Activated T-cell treated with anti-CD3 and anti-CD28 coated beads, Interleukin-2, amount 50 U/mL, for 72 hours (primary cell): ENCODE measurements at regions not wholly inside any gene's neighbourhood (a gene's known extent, or its start where the extent isn't known, plus 50 kb on each side); places are given as distances from the start of the nearest gene placed in this dataset.

ENCODE experiments used
- ATAC-seq, 2 donors: fragments of 150-1000 bp; cut with Tn5 transposase; replicated peaks in 1 of 2; 2 replicates each; pipeline ENCODE4 v1.10.0; 2021; ENCODE audit warnings: moderate library complexity in 2 of 2, mild to moderate bottlenecking in 1 of 2
- DNase-seq, 2 donors: peaks; one replicate each; pipeline ENCODE4 v3.0.0; 2021 to 2022; ENCODE audit warnings: mixed read lengths in 1 of 2
- H3K27ac Mint-ChIP-seq: one replicate; pipeline ENCODE4 v1.8.0; 2022; ENCODE audit warnings: mild to moderate bottlenecking, moderate library complexity, mixed read lengths
- H3K27me3 Mint-ChIP-seq: one replicate; pipeline ENCODE4 v1.8.0; 2022; ENCODE audit warnings: low read depth, mixed read lengths
- H3K36me3 Mint-ChIP-seq, 2 donors: one replicate each; pipeline ENCODE4 v1.8.0; 2022; ENCODE audit warnings: mixed read lengths in 2 of 2, mild to moderate bottlenecking in 1 of 2; ENCODE audit not compliant: insufficient read depth in 2 of 2
- H3K4me1 Mint-ChIP-seq: one replicate; pipeline ENCODE4 v1.8.0; 2022; ENCODE audit warnings: low read depth, mixed read lengths
- H3K4me3 Mint-ChIP-seq, 2 donors: one replicate each; pipeline ENCODE4 v1.8.0; 2022; ENCODE audit warnings: mild to moderate bottlenecking in 2 of 2, mixed read lengths in 2 of 2, moderate library complexity in 2 of 2
- H3K9me3 Mint-ChIP-seq, 2 donors: one replicate each; pipeline ENCODE4 v1.8.0; 2022; ENCODE audit warnings: mixed read lengths in 2 of 2

- H3K9me3 Mint-ChIP-seq, result no peaks in the 10 kb centered on the region
- H3K27ac Mint-ChIP-seq, result no peak overlapping the region
- peaks cover 8% of the 10 kb centered on the region for H3K4me1 Mint-ChIP-seq
- no peak for DNase-seq
- peaks cover 31% of the 10 kb centered on the region for H3K27me3 Mint-ChIP-seq
- no peaks in the 10 kb centered on the region for H3K36me3 Mint-ChIP-seq
- ATAC-seq, result no peak
- no peak overlapping the region for H3K4me3 Mint-ChIP-seq
Observed at GRCh38 chr12:98370976-98371375, 144.4 kb upstream of the TMPO start.

GRCh38 chr12:98371419-98371818 is 144.0 kb upstream of the TMPO start:
- Mint-ChIP-seq H3K27me3 (peaks cover 32% of the 10 kb centered on the region), H3K36me3 (no peaks in the 10 kb centered on the region), H3K9me3 (no peaks in the 10 kb centered on the region), H3K4me3 (no peak overlapping the region), H3K27ac (no peak overlapping the region), H3K4me1 (peaks cover 8% of the 10 kb centered on the region)
- ATAC-seq, result no peak
- DNase-seq, result no peak

- H3K4me3 Mint-ChIP-seq, result no peak overlapping the region
- DNase-seq (no peak), ATAC-seq (no peak)
- H3K4me1 Mint-ChIP-seq, result peaks cover 8% of the 10 kb centered on the region
- no peaks in the 10 kb centered on the region for H3K36me3 Mint-ChIP-seq
- no peaks in the 10 kb centered on the region for H3K9me3 Mint-ChIP-seq
- H3K27ac Mint-ChIP-seq, result no peak overlapping the region
- peaks cover 37% of the 10 kb centered on the region for H3K27me3 Mint-ChIP-seq
Observed at GRCh38 chr12:98372340-98373024, 142.9 kb upstream of the TMPO start.

- H3K4me3 Mint-ChIP-seq, result no peak overlapping the region
- peaks cover 8% of the 10 kb centered on the region for H3K4me1 Mint-ChIP-seq
- peak in 1 of 2 donors; percentile 12 for DNase-seq
Observed at GRCh38 chr12:98373025-98373554, 142.3 kb upstream of the TMPO start.

GRCh38 chr12:98374007-98374406 is 141.4 kb upstream of the TMPO start:
- no peak overlapping the region for H3K27ac Mint-ChIP-seq
- H3K9me3 Mint-ChIP-seq, result no peaks in the 10 kb centered on the region
- DNase-seq, result no peak
- no peaks in the 10 kb centered on the region for H3K36me3 Mint-ChIP-seq
- no peak overlapping the region for H3K4me3 Mint-ChIP-seq
- ATAC-seq, result no peak
- peaks cover 8% of the 10 kb centered on the region for H3K4me1 Mint-ChIP-seq
- peaks cover 41% of the 10 kb centered on the region for H3K27me3 Mint-ChIP-seq

More at GRCh38 chr12:98373025-98373554, 142.3 kb upstream of the TMPO start:
- no peak for ATAC-seq
- peaks cover 40% of the 10 kb centered on the region for H3K27me3 Mint-ChIP-seq
- H3K36me3 Mint-ChIP-seq, result no peaks in the 10 kb centered on the region
- H3K9me3 Mint-ChIP-seq, result no peaks in the 10 kb centered on the region
- H3K27ac Mint-ChIP-seq, result no peak overlapping the region

GRCh38 chr12:98379106-98379505 is 136.3 kb upstream of the TMPO start:
- ATAC-seq, result no peak

GRCh38 chr12:98385641-98386040 is 129.7 kb upstream of the TMPO start:
- Mint-ChIP-seq H3K4me1 (no peaks in the 10 kb centered on the region), H3K4me3 (no peak overlapping the region)
- ATAC-seq, result no peak

More at GRCh38 chr12:98379106-98379505, 136.3 kb upstream of the TMPO start:
- H3K27ac Mint-ChIP-seq, result no peak overlapping the region
- H3K9me3 Mint-ChIP-seq, result no peaks in the 10 kb centered on the region
- no peaks in the 10 kb centered on the region for H3K4me1 Mint-ChIP-seq
- no peaks in the 10 kb centered on the region for H3K36me3 Mint-ChIP-seq
- H3K27me3 Mint-ChIP-seq, result peaks cover 27% of the 10 kb centered on the region
- H3K4me3 Mint-ChIP-seq, result no peak overlapping the region
- DNase-seq, result no peak

GRCh38 chr12:98387444-98387843 is 127.9 kb upstream of the TMPO start:
- H3K27me3 Mint-ChIP-seq, result peaks cover 8% of the 10 kb centered on the region
- DNase-seq, result no peak
- no peaks in the 10 kb centered on the region for H3K36me3 Mint-ChIP-seq
- no peak overlapping the region for H3K27ac Mint-ChIP-seq
- no peak overlapping the region for H3K4me3 Mint-ChIP-seq
- ATAC-seq, result no peak
- H3K4me1 Mint-ChIP-seq, result no peaks in the 10 kb centered on the region
- H3K9me3 Mint-ChIP-seq, result no peaks in the 10 kb centered on the region

More at GRCh38 chr12:98385641-98386040, 129.7 kb upstream of the TMPO start:
- Mint-ChIP-seq H3K36me3 (no peaks in the 10 kb centered on the region), H3K27me3 (no peaks in the 10 kb centered on the region), H3K27ac (no peak overlapping the region), H3K9me3 (no peaks in the 10 kb centered on the region)
- no peak for DNase-seq

GRCh38 chr12:98388126-98388525 is 127.3 kb upstream of the TMPO start:
- Mint-ChIP-seq H3K27ac (no peak overlapping the region), H3K9me3 (no peaks in the 10 kb centered on the region), H3K36me3 (no peaks in the 10 kb centered on the region), H3K4me1 (no peaks in the 10 kb centered on the region), H3K4me3 (no peak overlapping the region), H3K27me3 (peaks cover 8% of the 10 kb centered on the region)
- DNase-seq (no peak), ATAC-seq (no peak)

- DNase-seq (no peak), ATAC-seq (no peak)
- H3K4me3 Mint-ChIP-seq, result no peak overlapping the region
- H3K9me3 Mint-ChIP-seq, result no peaks in the 10 kb centered on the region
- no peak overlapping the region for H3K27ac Mint-ChIP-seq
- H3K4me1 Mint-ChIP-seq, result no peaks in the 10 kb centered on the region
- H3K36me3 Mint-ChIP-seq, result no peaks in the 10 kb centered on the region
- peaks cover 8% of the 10 kb centered on the region for H3K27me3 Mint-ChIP-seq
Observed at GRCh38 chr12:98389593-98389992, 125.8 kb upstream of the TMPO start.

GRCh38 chr12:98397323-98398105 is 117.9 kb upstream of the TMPO start:
- peak overlapping the region; percentile 77 to 92 for H3K4me3 Mint-ChIP-seq
- peaks cover 30% of the 10 kb centered on the region for H3K4me1 Mint-ChIP-seq
- H3K27ac Mint-ChIP-seq, result peak overlapping the region; percentile 7
- DNase-seq (peak; percentile 76 to 87), ATAC-seq (peak; percentile 81 to 86)
- no peaks in the 10 kb centered on the region for H3K36me3 Mint-ChIP-seq
- no peaks in the 10 kb centered on the region for H3K27me3 Mint-ChIP-seq
- no peaks in the 10 kb centered on the region for H3K9me3 Mint-ChIP-seq

GRCh38 chr12:98399532-98399931 is 115.9 kb upstream of the TMPO start:
- Mint-ChIP-seq H3K4me3 (peak overlapping the region; percentile 54 to 68), H3K27me3 (no peaks in the 10 kb centered on the region), H3K4me1 (peaks cover 30% of the 10 kb centered on the region), H3K9me3 (no peaks in the 10 kb centered on the region), H3K27ac (peak overlapping the region; percentile 21), H3K36me3 (no peaks in the 10 kb centered on the region)
- ATAC-seq, result peak; percentile 90
- DNase-seq, result peak; percentile 74 to 78

- no peaks in the 10 kb centered on the region for H3K36me3 Mint-ChIP-seq
- no peak for ATAC-seq
- peaks cover 30% of the 10 kb centered on the region for H3K4me1 Mint-ChIP-seq
- H3K4me3 Mint-ChIP-seq, result no peak overlapping the region
- no peaks in the 10 kb centered on the region for H3K9me3 Mint-ChIP-seq
- DNase-seq, result no peak
- no peaks in the 10 kb centered on the region for H3K27me3 Mint-ChIP-seq
- no peak overlapping the region for H3K27ac Mint-ChIP-seq
Observed at GRCh38 chr12:98401427-98401826, 114.0 kb upstream of the TMPO start.
